ES-I3 (cell line): ENCODE measurements at regions not wholly inside any gene's neighbourhood (a gene's known extent, or its start where the extent isn't known, plus 50 kb on each side); places are given as distances from the start of the nearest gene placed in this dataset.
A peak's percentile ranks its signal among the peaks of the same experiment; 100 is the strongest.
"Not testable (repeated sequence)": the region's sequence is repeated elsewhere in the genome, so short reads cannot be mapped to it uniquely, and the experiment has no call there.

Experiments used
- H3K36me3 ChIP-seq: 2 replicates; pipeline ENCODE4 v1.6.1; 2013; ENCODE audit warnings: mild to moderate bottlenecking, low read length, control low read depth, moderate library complexity; ENCODE audit not compliant: insufficient read depth
- H3K4me1 ChIP-seq: 2 replicates; pipeline ENCODE4 v1.6.1; 2013; ENCODE audit warnings: mild to moderate bottlenecking, control low read depth, low read length; ENCODE audit not compliant: insufficient read depth
- H3K9ac ChIP-seq: 2 replicates; pipeline ENCODE4 v1.6.1; 2013; ENCODE audit warnings: low read depth, mild to moderate bottlenecking, low read length, moderate library complexity
- H3K9me3 ChIP-seq: 2 replicates; pipeline ENCODE4 v1.6.1; 2013; ENCODE audit warnings: mild to moderate bottlenecking, low read length, moderate library complexity; ENCODE audit not compliant: control insufficient read depth, insufficient read depth

GRCh38 chr20:29440721-29441120, 1816.7 kb upstream of the DEFB115 start:
- H3K36me3 ChIP-seq, H3K9ac ChIP-seq, H3K9me3 ChIP-seq, H3K4me1 ChIP-seq: not testable (repeated sequence)

DNA sequence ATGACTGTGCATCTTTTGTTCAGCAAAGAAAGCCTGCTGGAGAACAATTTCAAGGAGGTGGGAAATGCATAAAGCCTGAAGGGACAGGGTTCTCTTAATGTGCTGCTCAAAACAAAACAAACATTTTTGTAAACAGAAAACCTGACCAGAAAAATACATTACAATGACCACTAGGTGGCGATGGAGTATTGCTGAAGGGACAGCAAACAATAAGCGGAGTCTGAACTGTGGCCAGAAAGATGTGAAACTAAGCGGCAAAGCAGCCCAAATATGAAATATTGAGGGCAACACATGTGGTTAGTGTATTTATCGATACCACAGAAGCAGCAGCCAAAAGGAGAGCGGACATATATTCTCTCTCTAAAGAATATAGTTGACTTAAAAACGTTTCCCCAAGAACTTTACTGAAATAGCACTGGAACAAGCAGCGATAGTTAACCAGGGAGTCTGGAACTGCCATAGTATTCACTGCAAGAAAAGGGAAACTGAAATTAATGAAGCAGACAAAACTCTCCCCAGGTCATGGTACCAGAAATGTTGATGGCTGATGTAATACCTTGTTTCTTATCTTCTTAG, 1814.2 kb upstream of the DEFB115 start:
- not testable (repeated sequence) for H3K9me3 ChIP-seq, H3K4me1 ChIP-seq, H3K9ac ChIP-seq, H3K36me3 ChIP-seq

DNA sequence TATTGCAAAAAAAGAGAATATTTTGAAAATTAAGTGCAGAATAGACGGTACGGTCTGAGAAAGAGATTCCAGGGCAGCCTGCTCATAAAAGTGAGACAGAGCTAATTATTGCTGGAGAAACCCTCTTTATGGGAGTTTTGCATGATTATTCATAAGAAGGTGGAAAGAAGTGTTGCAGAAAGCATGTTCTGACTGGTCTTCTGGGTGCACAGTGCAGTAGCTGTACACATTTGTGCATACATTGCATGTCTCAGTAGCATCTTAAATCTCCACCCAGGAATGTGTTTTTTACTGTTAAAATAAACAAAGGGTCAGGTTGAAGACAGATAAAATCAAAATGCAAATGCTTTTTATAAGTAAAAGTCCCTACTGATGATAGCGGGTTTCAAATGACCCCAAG, 1813.6 kb upstream of the DEFB115 start:
- H3K36me3 ChIP-seq: no peaks in the 10 kb centered on the region

DNA sequence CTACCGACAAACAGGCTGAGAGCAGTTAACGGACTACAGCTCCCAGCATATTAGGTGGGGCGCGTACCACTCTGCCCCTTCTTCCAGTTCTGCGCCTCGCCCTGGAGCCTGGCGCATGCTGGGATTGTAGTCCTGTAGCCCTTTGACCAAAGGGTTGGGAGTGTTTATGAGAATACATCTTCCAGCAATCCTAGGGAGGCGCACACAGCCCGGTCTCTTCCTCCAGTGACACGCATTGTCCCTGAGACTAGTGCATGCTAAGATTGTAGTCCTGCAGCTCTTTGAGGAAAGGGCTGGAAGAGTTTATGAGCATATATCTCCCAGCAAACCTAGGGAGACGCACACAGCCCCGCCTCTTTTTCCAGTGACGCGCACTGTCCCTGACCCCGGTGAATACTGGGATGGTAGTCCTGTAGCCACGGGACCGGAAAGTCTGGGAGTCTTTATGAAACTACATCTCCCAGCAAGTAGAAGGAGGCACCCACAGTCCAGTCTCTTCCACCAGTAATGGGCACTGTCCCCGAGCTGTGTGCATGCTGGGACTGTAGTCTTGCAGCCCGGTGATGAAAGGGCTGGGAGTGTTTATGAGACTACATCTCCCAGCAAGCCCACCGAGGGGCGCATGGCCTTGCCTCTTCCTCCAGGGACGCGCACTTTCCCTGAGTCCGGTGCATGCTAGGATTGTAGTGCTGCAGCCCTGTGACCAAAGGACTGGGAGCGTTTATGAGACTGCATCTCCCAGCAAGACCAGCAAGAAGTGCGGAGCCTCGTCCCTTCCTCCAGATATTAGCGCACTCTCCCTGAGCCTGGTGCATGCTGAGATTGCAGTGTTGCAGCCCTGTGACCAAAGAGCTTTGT, 1812.2 kb upstream of the DEFB115 start:
- H3K9ac ChIP-seq, H3K4me1 ChIP-seq, H3K36me3 ChIP-seq, H3K9me3 ChIP-seq: not testable (repeated sequence)

More for the DNA sequence above, 1813.6 kb upstream of the DEFB115 start:
- H3K9ac ChIP-seq: no peak overlapping the region
- H3K9me3 ChIP-seq: no peaks in the 10 kb centered on the region
- H3K4me1 ChIP-seq: no peaks in the 10 kb centered on the region

- not testable (repeated sequence) for H3K4me1 ChIP-seq, H3K9me3 ChIP-seq, H3K36me3 ChIP-seq, H3K9ac ChIP-seq
These were observed 1809.7 kb upstream of the DEFB115 start for GRCh38 chr20:29447517-29448484.

DNA sequence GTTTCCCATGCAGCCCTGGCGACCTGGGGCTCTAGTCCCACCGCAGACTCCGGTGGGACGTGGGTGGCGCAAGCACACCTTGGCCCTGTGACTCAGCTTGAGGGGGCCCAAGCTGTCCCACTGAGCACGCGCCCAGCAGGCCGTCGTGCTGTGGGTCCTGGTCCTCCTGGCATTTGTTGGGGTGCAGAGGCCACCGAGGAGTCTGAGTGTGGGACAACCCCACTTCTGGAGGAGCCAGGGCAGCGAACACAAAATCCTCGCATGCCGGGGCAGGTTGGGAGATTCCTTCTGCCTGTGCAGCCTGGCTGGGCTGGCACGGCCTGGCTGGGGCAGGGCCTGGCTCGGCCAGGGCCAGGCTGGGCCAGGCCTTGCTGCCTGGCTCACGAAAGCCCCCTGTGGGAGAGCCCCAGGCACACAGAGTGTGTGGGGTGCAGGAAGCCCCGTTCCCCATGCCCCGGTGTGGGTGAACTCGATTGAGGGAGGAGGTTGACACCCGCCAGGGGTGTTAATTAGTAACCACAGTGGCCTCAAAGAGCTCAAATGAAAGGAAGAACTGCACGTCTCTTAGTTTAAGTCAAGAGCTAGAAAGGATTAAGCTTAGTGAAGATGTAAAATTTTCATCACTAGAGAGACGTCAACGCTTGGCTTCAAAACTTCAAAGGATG, 1808.5 kb upstream of the DEFB115 start:
- Histone ChIP-seq H3K9ac (no peak overlapping the region), H3K36me3 (no peaks in the 10 kb centered on the region), H3K4me1 (no peaks in the 10 kb centered on the region), H3K9me3 (no peaks in the 10 kb centered on the region)

- no peaks in the 10 kb centered on the region for H3K4me1 ChIP-seq
- H3K9ac ChIP-seq: no peak overlapping the region
- H3K9me3 ChIP-seq: no peaks in the 10 kb centered on the region
- no peaks in the 10 kb centered on the region for H3K36me3 ChIP-seq
These were observed 1805.3 kb upstream of the DEFB115 start for GRCh38 chr20:29452186-29452585.

- not testable (repeated sequence) for H3K36me3 ChIP-seq, H3K9me3 ChIP-seq, H3K4me1 ChIP-seq, H3K9ac ChIP-seq
These were observed 1800.3 kb upstream of the DEFB115 start for GRCh38 chr20:29456987-29457693.

DNA sequence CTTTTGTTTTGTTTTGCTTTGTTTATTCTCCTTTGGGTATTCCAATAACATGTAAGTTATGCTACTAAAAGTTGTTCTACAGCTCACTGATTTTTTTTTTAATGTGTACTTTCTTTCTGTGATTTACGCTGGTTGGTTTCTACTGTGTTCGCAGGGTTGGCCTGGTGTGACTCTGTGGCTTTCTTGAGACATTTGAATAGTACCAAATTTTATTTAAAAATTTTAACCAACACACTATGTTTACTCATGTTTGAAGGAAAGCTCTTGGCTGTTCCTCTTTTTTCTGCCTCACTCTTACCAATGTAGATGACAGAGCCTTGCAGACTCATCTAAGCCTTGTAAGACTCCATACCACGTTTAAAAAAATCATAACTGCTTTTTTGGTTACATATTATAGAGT, 1784.9 kb upstream of the DEFB115 start:
- Histone ChIP-seq H3K9me3 (no peaks in the 10 kb centered on the region), H3K9ac (no peak overlapping the region), H3K36me3 (no peaks in the 10 kb centered on the region), H3K4me1 (no peaks in the 10 kb centered on the region)

- H3K36me3 ChIP-seq, H3K9me3 ChIP-seq, H3K4me1 ChIP-seq, H3K9ac ChIP-seq: not testable (repeated sequence)
These were observed 1764.6 kb upstream of the DEFB115 start for GRCh38 chr20:29492840-29493239.

DNA sequence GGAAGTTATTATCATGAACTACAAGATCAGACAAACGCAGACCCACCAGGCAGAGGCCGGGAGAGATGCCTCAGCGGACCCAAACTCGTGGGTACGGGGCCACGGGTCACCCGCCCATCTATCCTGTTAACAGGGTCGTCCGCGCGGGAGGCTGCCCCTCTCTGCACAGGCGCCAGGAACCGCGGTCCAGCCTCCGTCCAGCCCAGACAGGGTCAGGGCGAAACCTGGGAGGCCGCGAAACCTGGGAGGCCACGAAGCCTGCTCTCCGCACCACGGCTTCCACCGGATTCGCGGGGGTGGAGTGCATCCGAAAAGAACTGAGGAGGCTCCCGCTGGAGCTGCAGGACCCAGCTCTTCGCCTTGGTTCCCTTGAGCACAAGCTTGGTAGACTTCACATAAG, 1760.7 kb upstream of the DEFB115 start:
- H3K9me3 ChIP-seq, H3K9ac ChIP-seq: not testable (repeated sequence)

DNA sequence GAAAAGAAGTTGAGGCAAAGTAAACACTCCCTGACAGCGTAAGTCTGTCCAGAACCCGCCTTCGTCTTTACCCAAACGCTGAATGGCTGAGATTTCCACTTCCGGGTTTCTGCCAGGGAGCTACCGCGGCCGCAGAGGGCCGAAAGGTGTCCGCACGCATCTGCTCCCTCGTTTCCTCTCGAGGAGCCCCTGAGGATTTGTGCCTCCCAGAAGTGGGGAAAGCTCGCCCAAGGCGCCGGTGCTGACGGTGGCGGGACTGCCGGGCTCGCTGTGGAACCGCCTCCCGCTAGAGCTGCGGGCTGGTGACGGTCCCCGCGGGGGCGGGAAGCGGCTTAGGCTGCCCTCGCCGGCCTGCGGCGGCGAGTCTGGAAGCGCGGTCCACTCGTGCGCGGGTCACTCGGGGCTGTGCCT, 1760.2 kb upstream of the DEFB115 start:
- no peaks in the 10 kb centered on the region for H3K4me1 ChIP-seq
- H3K36me3 ChIP-seq: no peaks in the 10 kb centered on the region
- no peaks in the 10 kb centered on the region for H3K9me3 ChIP-seq
- peak overlapping the region; percentile 28; the same call in 1 of the 2 replicates for H3K9ac ChIP-seq

More for the DNA sequence above, 1760.7 kb upstream of the DEFB115 start:
- H3K4me1 ChIP-seq, H3K36me3 ChIP-seq: not testable (repeated sequence)

GRCh38 chr20:29497684-29498083, 1759.8 kb upstream of the DEFB115 start:
- peak overlapping the region; percentile 28; the same call in 1 of the 2 replicates for H3K9ac ChIP-seq
- H3K9me3 ChIP-seq, H3K4me1 ChIP-seq, H3K36me3 ChIP-seq: not testable (repeated sequence)

GRCh38 chr20:29500738-29501137, 1756.7 kb upstream of the DEFB115 start:
- H3K9me3 ChIP-seq, H3K36me3 ChIP-seq, H3K4me1 ChIP-seq, H3K9ac ChIP-seq: not testable (repeated sequence)
